PFSK-1 (cell line): ENCODE measurements at regions not wholly inside any gene's neighbourhood (a gene's known extent, or its start where the extent isn't known, plus 50 kb on each side); places are given as distances from the start of the nearest gene placed in this dataset.

Experiments
- FOXP2 ChIP-seq: optimal IDR thresholded peaks from 2 replicates; pipeline ENCODE3; 2011; ENCODE audit warnings: borderline replicate concordance, control low read depth, inconsistent platforms; ENCODE audit not compliant: insufficient read depth; ENCODE audit errors: extremely low read length, extremely low read depth
- POLR2AphosphoS5 ChIP-seq: IDR thresholded peaks from 2 replicates; pipeline ENCODE4 v1.6.1; 2012; ENCODE audit warnings: low read depth, mild to moderate bottlenecking, control low read depth, low read length, moderate library complexity
- REST ChIP-seq, 2 experiments: IDR thresholded peaks; 2 replicates each; pipeline versions ENCODE4 v1.6.1 to v1.8.0; 2011 to 2012; ENCODE audit warnings: low read depth in 2 of 2, low read length in 2 of 2, control low read depth in 1 of 2, inconsistent platforms in 1 of 2, mild to moderate bottlenecking in 1 of 2, moderate library complexity in 1 of 2; ENCODE audit not compliant: insufficient read depth in 1 of 2
- SIN3A ChIP-seq: IDR thresholded peaks from 2 replicates; pipeline ENCODE4 v1.6.1; 2012; ENCODE audit warnings: mild to moderate bottlenecking, low read length, moderate library complexity, borderline replicate concordance; ENCODE audit not compliant: insufficient read depth
- TAF1 ChIP-seq: IDR thresholded peaks from 2 replicates; pipeline ENCODE4 v1.6.1; 2012; ENCODE audit warnings: low read length, control low read depth, borderline replicate concordance; ENCODE audit not compliant: insufficient read depth

GRCh38 chr11:133593036-133593435 lies 60.7 kb upstream of the OPCML start:
- TF ChIP-seq REST (IDR thresholded peaks at IDR 0.05; ENCODE audit: insufficient read depth in 1 of 2, low read depth in 2 of 2, low read length in 2 of 2) (no peak), POLR2AphosphoS5 (no peak), FOXP2 (no peak), SIN3A (no peak), TAF1 (no peak)
